ENCODE measurements at regions not wholly inside any gene's neighbourhood (a gene's known extent, or its start where the extent isn't known, plus 50 kb on each side); places are given as distances from the start of the nearest gene placed in this dataset.

- TF ChIP-seq CTCF (IDR thresholded peaks at IDR 0.05) (no peak), POLR2A (IDR thresholded peaks at IDR 0.05) (no peak)
These were observed 538.2 kb upstream of the TBX3 start for GRCh38 chr12:115222220-115222619.
